OCI-LY1 (cell line): ENCODE measurements at regions not wholly inside any gene's neighbourhood (a gene's known extent, or its start where the extent isn't known, plus 50 kb on each side); places are given as distances from the start of the nearest gene placed in this dataset.

ENCODE experiments used
- H2AFZ ChIP-seq: fragments of 200-600 bp; sonication (generic), shearing (Covaris generic); 2 replicates; pipeline ENCODE4 v1.6.0; 2014; ENCODE audit warnings: antibody characterized with exemption, mild to moderate bottlenecking, low read length
- H3F3A ChIP-seq: fragments of 200-600 bp; sonication (generic), shearing (Covaris generic); 2 replicates; pipeline ENCODE4 v1.6.0; 2014; ENCODE audit warnings: mild to moderate bottlenecking, antibody characterized with exemption, low read length, moderate library complexity; ENCODE audit not compliant: insufficient read depth
- H3K27ac ChIP-seq: fragments of 200-600 bp; sonication (generic); 2 replicates; pipeline ENCODE4 v1.5.1; 2014; ENCODE audit warnings: low read length, mixed run types, mild to moderate bottlenecking, low read depth; ENCODE audit not compliant: poor library complexity, severe bottlenecking
- H3K27me3 ChIP-seq: fragments of 200-600 bp; sonication (generic); 2 replicates; pipeline ENCODE4 v1.6.0; 2014; ENCODE audit warnings: antibody characterized with exemption, mild to moderate bottlenecking, low read length, moderate library complexity; ENCODE audit not compliant: insufficient read depth
- H3K36me3 ChIP-seq: fragments of 200-600 bp; sonication (generic); 2 replicates; pipeline ENCODE4 v1.6.1; 2014; ENCODE audit warnings: mild to moderate bottlenecking, antibody characterized with exemption, low read length, moderate library complexity, mixed read lengths; ENCODE audit not compliant: insufficient read depth
- H3K4me1 ChIP-seq: fragments of 200-600 bp; sonication (generic); 2 replicates; pipeline ENCODE4 v1.5.1; 2014; ENCODE audit warnings: mild to moderate bottlenecking, low read length, moderate library complexity; ENCODE audit not compliant: insufficient read depth, severe bottlenecking
- H3K4me2 ChIP-seq: fragments of 200-600 bp; sonication (generic), shearing (Covaris generic); 2 replicates; pipeline ENCODE4 v1.6.1; 2014; ENCODE audit warnings: low read length
- H3K4me3 ChIP-seq: fragments of 200-600 bp; sonication (generic); 2 replicates; pipeline ENCODE4 v1.5.1; 2014; ENCODE audit warnings: low read length, low read depth, mild to moderate bottlenecking, mixed read lengths; ENCODE audit not compliant: poor library complexity, severe bottlenecking
- H3K79me2 ChIP-seq: fragments of 200-600 bp; shearing (Covaris generic); 2 replicates; pipeline ENCODE4 v1.6.1; 2016; ENCODE audit warnings: mixed run types, low read length, mixed read lengths; ENCODE audit not compliant: insufficient read depth
- H3K9ac ChIP-seq: fragments of 200-600 bp; sonication (generic), shearing (Covaris generic); 2 replicates; pipeline ENCODE4 v1.6.1; 2014; ENCODE audit warnings: mild to moderate bottlenecking, low read length, mixed read lengths
- H3K9me2 ChIP-seq: fragments of 200-600 bp; sonication (generic), shearing (Covaris generic); 2 replicates; pipeline ENCODE4 v1.6.1; 2014; ENCODE audit warnings: low read depth, mild to moderate bottlenecking, low read length, mixed read lengths
- H3K9me3 ChIP-seq: fragments of 200-600 bp; shearing (Covaris generic); 2 replicates; pipeline ENCODE4 v1.6.1; 2014; ENCODE audit warnings: low read length, mixed read lengths
- H4K20me1 ChIP-seq: fragments of 200-600 bp; sonication (generic), shearing (Covaris generic); 2 replicates; pipeline ENCODE4 v1.6.0; 2016; ENCODE audit warnings: mild to moderate bottlenecking, low read length; ENCODE audit not compliant: insufficient read depth
- EZH2 ChIP-seq: fragments of 200-600 bp; sonication (generic), shearing (Covaris generic); IDR thresholded peaks from 2 replicates; pipeline ENCODE4 v1.8.0; 2017; ENCODE audit warnings: borderline replicate concordance, mixed run types, mild to moderate bottlenecking, antibody characterized with exemption, low read length, moderate library complexity, mixed read lengths
- TF ChIP-seq, protein P1 (sequence below): fragments of 200-600 bp; sonication (generic), shearing (Covaris generic); IDR thresholded peaks from 2 replicates; pipeline ENCODE4 v1.5.1; 2017; ENCODE audit warnings: mild to moderate bottlenecking, antibody characterized with exemption, low read length, moderate library complexity, mixed read lengths

DNA sequence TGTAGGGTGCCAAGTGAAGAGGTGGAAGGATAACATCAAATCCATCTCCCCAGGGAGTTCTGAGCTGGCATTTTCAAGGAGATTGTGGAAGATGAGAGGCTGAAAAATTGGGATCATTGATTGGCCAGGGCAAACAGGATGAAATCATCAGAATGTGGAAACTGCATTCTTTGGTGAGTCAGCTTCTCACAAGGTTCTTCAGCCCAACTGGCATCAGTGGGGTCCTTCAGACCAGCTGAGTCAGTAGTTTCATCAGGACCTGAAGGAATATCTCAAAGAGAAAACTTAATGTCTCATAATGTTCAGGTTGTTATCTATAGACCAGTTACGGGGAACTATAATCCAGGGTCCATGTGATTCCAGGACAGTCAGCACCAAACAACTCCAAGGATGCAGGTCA, 195.8 kb downstream of the HAO1 start:
- Histone ChIP-seq H3K9me2 (no peaks in the 10 kb centered on the region), H3K27ac (no peak overlapping the region), H3K4me1 (no peaks in the 10 kb centered on the region), H3K27me3 (no peaks in the 10 kb centered on the region), H3K9me3 (no peaks in the 10 kb centered on the region), H3K4me2 (no peak overlapping the region), H3K4me3 (no peak overlapping the region), H3K79me2 (no peaks in the 10 kb centered on the region), H4K20me1 (no peaks in the 10 kb centered on the region), H3K36me3 (no peaks in the 10 kb centered on the region), H3K9ac (no peak overlapping the region), H2AFZ (no peak overlapping the region), H3F3A (no peaks in the 10 kb centered on the region)
- no peak for TF ChIP-seq EZH2
- TF ChIP-seq, protein P1, sequence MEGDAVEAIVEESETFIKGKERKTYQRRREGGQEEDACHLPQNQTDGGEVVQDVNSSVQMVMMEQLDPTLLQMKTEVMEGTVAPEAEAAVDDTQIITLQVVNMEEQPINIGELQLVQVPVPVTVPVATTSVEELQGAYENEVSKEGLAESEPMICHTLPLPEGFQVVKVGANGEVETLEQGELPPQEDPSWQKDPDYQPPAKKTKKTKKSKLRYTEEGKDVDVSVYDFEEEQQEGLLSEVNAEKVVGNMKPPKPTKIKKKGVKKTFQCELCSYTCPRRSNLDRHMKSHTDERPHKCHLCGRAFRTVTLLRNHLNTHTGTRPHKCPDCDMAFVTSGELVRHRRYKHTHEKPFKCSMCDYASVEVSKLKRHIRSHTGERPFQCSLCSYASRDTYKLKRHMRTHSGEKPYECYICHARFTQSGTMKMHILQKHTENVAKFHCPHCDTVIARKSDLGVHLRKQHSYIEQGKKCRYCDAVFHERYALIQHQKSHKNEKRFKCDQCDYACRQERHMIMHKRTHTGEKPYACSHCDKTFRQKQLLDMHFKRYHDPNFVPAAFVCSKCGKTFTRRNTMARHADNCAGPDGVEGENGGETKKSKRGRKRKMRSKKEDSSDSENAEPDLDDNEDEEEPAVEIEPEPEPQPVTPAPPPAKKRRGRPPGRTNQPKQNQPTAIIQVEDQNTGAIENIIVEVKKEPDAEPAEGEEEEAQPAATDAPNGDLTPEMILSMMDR, result no peak

DNA sequence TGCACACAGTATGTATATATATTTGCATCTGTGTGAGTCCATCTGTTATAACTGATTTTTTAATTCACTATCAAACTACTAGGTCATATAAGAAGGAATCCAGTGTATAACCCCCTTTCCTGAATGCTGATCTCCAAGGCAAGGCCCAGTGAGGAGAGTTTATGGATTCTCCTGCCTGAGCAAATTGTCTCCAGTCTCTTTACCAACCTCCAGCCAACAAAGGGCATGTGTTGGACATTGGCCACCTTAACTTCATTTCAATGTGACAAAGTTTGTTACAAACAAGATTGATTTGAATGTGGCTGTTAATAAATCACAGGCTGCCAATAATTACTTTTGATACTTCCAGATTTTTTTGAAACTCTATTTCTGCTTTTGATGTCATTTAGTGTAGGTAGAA, 191.6 kb downstream of the HAO1 start:
- Histone ChIP-seq H3K9me2 (no peaks in the 10 kb centered on the region), H3K4me3 (no peak overlapping the region), H3K9me3 (no peaks in the 10 kb centered on the region), H3K27me3 (no peaks in the 10 kb centered on the region), H2AFZ (no peak overlapping the region), H3F3A (no peaks in the 10 kb centered on the region), H3K4me1 (no peaks in the 10 kb centered on the region), H3K4me2 (no peak overlapping the region), H3K27ac (no peak overlapping the region), H3K36me3 (no peaks in the 10 kb centered on the region), H3K79me2 (no peaks in the 10 kb centered on the region), H3K9ac (no peak overlapping the region), H4K20me1 (no peaks in the 10 kb centered on the region)
- TF ChIP-seq EZH2, result no peak
- TF ChIP-seq, protein P1, result no peak

DNA sequence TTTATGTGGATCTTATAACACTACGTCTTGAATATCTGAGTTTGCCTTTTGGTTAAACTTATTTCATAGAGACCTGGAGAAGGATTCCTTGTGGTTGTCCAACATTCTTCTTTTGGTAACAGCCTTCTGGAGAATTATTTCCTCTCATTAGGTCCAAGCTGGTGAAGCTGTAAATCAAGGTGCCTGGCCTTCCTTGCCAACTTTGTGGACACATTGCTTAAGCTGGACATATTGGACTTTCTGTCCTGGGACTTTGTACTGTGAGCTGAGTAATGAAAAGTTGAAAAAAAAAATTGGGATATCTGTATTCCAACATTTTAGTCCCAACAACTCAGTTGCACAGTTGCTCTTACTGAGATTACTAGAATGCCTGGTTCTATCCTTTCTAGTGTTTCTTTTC, 186.2 kb downstream of the HAO1 start:
- Histone ChIP-seq H3K9me3 (no peaks in the 10 kb centered on the region), H3K4me3 (no peak overlapping the region), H3K9ac (no peak overlapping the region), H4K20me1 (no peaks in the 10 kb centered on the region), H3K79me2 (no peaks in the 10 kb centered on the region), H3K9me2 (no peaks in the 10 kb centered on the region), H3K4me2 (no peak overlapping the region), H3K27ac (no peak overlapping the region), H2AFZ (no peak overlapping the region), H3K4me1 (peaks cover 11% of the 10 kb centered on the region), H3K36me3 (no peaks in the 10 kb centered on the region), H3F3A (no peaks in the 10 kb centered on the region), H3K27me3 (no peaks in the 10 kb centered on the region)
- TF ChIP-seq EZH2, result no peak

DNA sequence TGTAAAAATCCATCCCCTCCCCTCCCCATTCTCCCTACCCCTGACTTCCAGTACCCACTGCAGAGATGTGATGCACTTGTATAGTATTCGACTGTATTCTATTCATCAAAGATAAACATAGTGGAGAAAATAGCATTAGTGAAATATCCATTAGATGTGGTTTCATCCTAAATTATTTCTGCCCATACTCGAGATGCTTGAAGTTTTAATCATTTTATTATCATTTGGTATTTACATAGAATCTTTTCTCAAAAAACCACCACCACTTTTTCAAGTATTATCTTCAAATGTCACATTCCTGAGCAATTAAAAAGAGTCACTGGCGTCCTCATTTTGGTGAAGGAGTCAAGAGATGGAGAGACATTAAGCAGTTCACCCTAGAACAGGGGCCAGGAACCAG, 181.9 kb downstream of the HAO1 start:
- peaks cover 11% of the 10 kb centered on the region for H3K4me1 ChIP-seq
- no peak overlapping the region for H3K9ac ChIP-seq
- no peak overlapping the region for H2AFZ ChIP-seq
- no peaks in the 10 kb centered on the region for H4K20me1 ChIP-seq
- H3K27me3 ChIP-seq, result no peaks in the 10 kb centered on the region
- H3K79me2 ChIP-seq, result no peaks in the 10 kb centered on the region
- H3K9me3 ChIP-seq, result no peaks in the 10 kb centered on the region
- H3K36me3 ChIP-seq, result no peaks in the 10 kb centered on the region
- no peak overlapping the region for H3K4me3 ChIP-seq
- no peak for TF ChIP-seq EZH2
- TF ChIP-seq, protein P1, result no peak
- no peak overlapping the region for H3K4me2 ChIP-seq
- H3K27ac ChIP-seq, result no peak overlapping the region
- no peaks in the 10 kb centered on the region for H3K9me2 ChIP-seq
- no peaks in the 10 kb centered on the region for H3F3A ChIP-seq
